GM12891 (cell line): ENCODE measurements at regions not wholly inside any gene's neighbourhood (a gene's known extent, or its start where the extent isn't known, plus 50 kb on each side); places are given as distances from the start of the nearest gene placed in this dataset.

Source experiments
- PAX5 ChIP-seq: IDR thresholded peaks from 2 replicates; pipeline ENCODE4 v1.6.1; 2011; ENCODE audit warnings: low read length, moderate library complexity, mild to moderate bottlenecking; ENCODE audit not compliant: insufficient read depth, severe bottlenecking
- POLR2A ChIP-seq: IDR thresholded peaks from 2 replicates; pipeline ENCODE4 v1.6.1; 2011; ENCODE audit warnings: low read depth, low read length, control low read depth
- POLR2AphosphoS5 ChIP-seq: IDR thresholded peaks from 2 replicates; pipeline ENCODE4 v1.6.1; 2011; ENCODE audit warnings: low read depth, low read length, control low read depth
- POU2F2 ChIP-seq: IDR thresholded peaks from 2 replicates; pipeline ENCODE4 v1.6.1; 2011; ENCODE audit warnings: low read depth, mild to moderate bottlenecking, control low read depth, low read length, moderate library complexity
- SPI1 ChIP-seq: IDR thresholded peaks from 2 replicates; pipeline ENCODE4 v1.6.1; 2011; ENCODE audit warnings: low read depth, low read length, control low read depth
- TAF1 ChIP-seq: IDR thresholded peaks from 2 replicates; pipeline ENCODE4 v1.6.1; 2011; ENCODE audit warnings: low read depth, low read length, control low read depth

GRCh38 chr16:25571712-25572111 is 120.0 kb upstream of the HS3ST4 start:
- no peak for TF ChIP-seq POLR2A
- TF ChIP-seq TAF1, result no peak
- TF ChIP-seq SPI1, result no peak
- TF ChIP-seq POLR2AphosphoS5, result no peak
- TF ChIP-seq PAX5, result no peak
- no peak for TF ChIP-seq POU2F2
